Peyer's patch (tissue), 4 donors: ENCODE measurements at regions not wholly inside any gene's neighbourhood (a gene's known extent, or its start where the extent isn't known, plus 50 kb on each side); places are given as distances from the start of the nearest gene placed in this dataset.

Experiments used
- DNase-seq, 3 donors: peaks; one replicate each; pipeline ENCODE4 v3.0.0-alpha.2; 2017 to 2019
- H3K27ac ChIP-seq, 4 donors: fragments of 200-600 bp; sonication (generic); one replicate each; pipeline ENCODE4 v1.5.1; 2016 to 2019
- H3K27me3 ChIP-seq, 2 donors: fragments of 200-600 bp; sonication (generic); one replicate each; pipeline ENCODE4 v1.5.1; 2019
- H3K36me3 ChIP-seq, 3 donors: fragments of 200-600 bp; sonication (generic); one replicate each; pipeline ENCODE4 v1.5.1; 2016 to 2019
- H3K4me1 ChIP-seq, 4 donors: fragments of 200-600 bp; sonication (generic); one replicate each; pipeline ENCODE4 v1.5.1; 2016 to 2019
- H3K4me3 ChIP-seq, 4 donors: fragments of 200-600 bp; sonication (generic); 1 replicate in 3 of 4; 2 replicates in 1 of 4; pipeline ENCODE4 v1.5.1; 2016 to 2019; ENCODE audit warnings: mild to moderate bottlenecking in 1 of 4
- H3K9me3 ChIP-seq, 4 donors: fragments of 200-600 bp; sonication (generic); one replicate each; pipeline ENCODE4 v1.5.1; 2016 to 2019; ENCODE audit warnings: mild to moderate bottlenecking in 1 of 4
- CTCF ChIP-seq, 6 experiments: fragments of 450-650 bp in 4 of 6; fragments of 200-600 bp in 2 of 6; sonication (generic) in 1 of 6; IDR thresholded peaks; one replicate each; pipeline ENCODE4 v1.5.1; 2017 to 2019; ENCODE audit warnings: antibody characterized with exemption in 6 of 6, mild to moderate bottlenecking in 3 of 6, moderate library complexity in 1 of 6
- POLR2A ChIP-seq, 2 donors: fragments of 450-650 bp; IDR thresholded peaks; one replicate each; pipeline ENCODE4 v1.5.1; 2017; ENCODE audit warnings: antibody characterized with exemption in 2 of 2, mild to moderate bottlenecking in 2 of 2, moderate library complexity in 2 of 2

- no peak overlapping the region for H3K4me3 ChIP-seq
- no peaks in the 10 kb centered on the region for H3K36me3 ChIP-seq
- no peaks in the 10 kb centered on the region for H3K27me3 ChIP-seq
- no peaks in the 10 kb centered on the region for H3K9me3 ChIP-seq
- H3K27ac ChIP-seq = no peak overlapping the region
- DNase-seq = no peak
- TF ChIP-seq POLR2A (IDR thresholded peaks at IDR 0.05) = no peak
- TF ChIP-seq CTCF (IDR thresholded peaks at IDR 0.05) = no peak
- no peaks in the 10 kb centered on the region for H3K4me1 ChIP-seq
Measured at GRCh38 chr3:71870966-71871512, 86.1 kb upstream of the PROK2 start.

- no peaks in the 10 kb centered on the region for H3K36me3 ChIP-seq
- H3K27me3 ChIP-seq = no peaks in the 10 kb centered on the region
- TF ChIP-seq POLR2A (IDR thresholded peaks at IDR 0.05) (no peak), CTCF (IDR thresholded peaks at IDR 0.05) (no peak)
- H3K27ac ChIP-seq = no peak overlapping the region
- no peak overlapping the region for H3K4me3 ChIP-seq
- no peaks in the 10 kb centered on the region for H3K4me1 ChIP-seq
- DNase-seq = no peak
- H3K9me3 ChIP-seq = no peaks in the 10 kb centered on the region
Measured at GRCh38 chr3:71868876-71869275, 83.9 kb upstream of the PROK2 start.

DNA sequence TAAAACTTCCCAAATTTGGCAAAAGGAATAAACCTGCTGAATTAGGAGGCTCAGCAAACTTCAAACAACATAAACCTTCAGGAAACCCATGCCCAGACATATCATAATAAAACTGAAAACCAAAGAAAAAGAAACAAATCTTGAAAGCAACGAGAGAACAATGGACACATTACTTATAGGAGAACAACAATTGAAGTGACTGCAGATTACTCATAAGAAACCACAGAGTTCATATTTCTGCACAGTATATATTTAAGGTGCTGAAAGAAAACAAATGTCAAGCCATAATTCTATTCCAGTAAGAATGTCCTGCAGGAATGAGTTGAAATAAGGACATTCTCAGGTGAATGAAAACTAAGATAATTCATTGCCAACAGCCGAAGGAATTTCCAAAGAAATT, 80.8 kb upstream of the PROK2 start:
- Histone ChIP-seq H3K36me3 (no peaks in the 10 kb centered on the region), H3K4me3 (no peak overlapping the region), H3K27ac (no peak overlapping the region), H3K4me1 (no peaks in the 10 kb centered on the region), H3K27me3 (no peaks in the 10 kb centered on the region), H3K9me3 (peaks cover 0 to 3% (median 0%) of the 10 kb centered on the region in 4 donors)
- DNase-seq = no peak
- TF ChIP-seq CTCF (IDR thresholded peaks at IDR 0.05) = no peak
- TF ChIP-seq POLR2A (IDR thresholded peaks at IDR 0.05) = no peak

DNA sequence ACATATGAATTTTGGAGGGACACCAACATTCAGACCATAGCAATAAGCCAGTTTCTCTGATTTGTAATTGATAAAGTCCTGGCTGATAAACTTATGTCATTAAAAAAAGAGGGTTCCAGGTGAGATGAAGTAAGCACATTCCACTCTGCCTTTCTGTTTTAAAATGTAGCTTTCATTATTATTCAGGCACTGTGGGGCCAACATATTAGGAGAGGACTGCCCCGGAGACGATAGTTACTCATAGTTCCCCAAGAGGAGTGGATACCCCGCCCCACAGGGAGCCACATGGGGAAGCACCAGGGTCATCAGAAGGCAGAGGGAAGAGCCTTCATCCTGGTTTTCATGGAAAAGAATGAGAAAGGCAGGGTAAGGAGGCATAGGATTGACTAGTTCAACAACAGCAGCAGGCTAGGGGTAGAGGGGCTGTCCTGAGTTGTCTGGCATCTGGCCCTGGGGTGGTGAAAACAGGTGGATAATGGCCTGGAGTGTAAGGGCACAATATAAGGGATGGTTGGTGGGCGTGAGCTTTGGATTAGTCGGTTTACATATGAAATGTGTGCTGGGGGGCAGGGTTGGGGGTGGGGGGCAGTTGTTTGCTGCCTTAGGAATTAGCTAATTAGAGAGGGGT, 78.7 kb upstream of the PROK2 start:
- no peaks in the 10 kb centered on the region for H3K4me1 ChIP-seq
- H3K9me3 ChIP-seq = peaks cover 0 to 9% (median 0%) of the 10 kb centered on the region in 4 donors
- no peak for DNase-seq
- no peaks in the 10 kb centered on the region for H3K36me3 ChIP-seq
- no peak overlapping the region for H3K4me3 ChIP-seq
- H3K27me3 ChIP-seq = no peaks in the 10 kb centered on the region
- H3K27ac ChIP-seq = no peak overlapping the region
- no peak for TF ChIP-seq POLR2A (IDR thresholded peaks at IDR 0.05)
- TF ChIP-seq CTCF (IDR thresholded peaks at IDR 0.05) = no peak

GRCh38 chr3:71862371-71863140, 77.6 kb upstream of the PROK2 start:
- H3K27me3 ChIP-seq = no peaks in the 10 kb centered on the region
- peaks cover 0 to 9% (median 0%) of the 10 kb centered on the region in 4 donors for H3K9me3 ChIP-seq
- H3K27ac ChIP-seq = no peak overlapping the region
- no peaks in the 10 kb centered on the region for H3K36me3 ChIP-seq
- H3K4me3 ChIP-seq = no peak overlapping the region
- H3K4me1 ChIP-seq = no peaks in the 10 kb centered on the region
- no peak for DNase-seq
- TF ChIP-seq POLR2A (IDR thresholded peaks at IDR 0.05) (no peak), CTCF (IDR thresholded peaks at IDR 0.05) (no peak)
